ENCODE measurements at regions not wholly inside any gene's neighbourhood (a gene's known extent, or its start where the extent isn't known, plus 50 kb on each side); places are given as distances from the start of the nearest gene placed in this dataset.

- Histone ChIP-seq H3K4me3 (ENCODE audit: low read depth in 2 of 2, low read length in 1 of 2) (no peak overlapping the region), H3K9ac (no peak overlapping the region), H3F3A (replicated peaks; ENCODE audit: insufficient read depth) (no peaks in the 10 kb centered on the region), H3K79me2 (ENCODE audit: insufficient read depth) (no peaks in the 10 kb centered on the region), H2AFZ (ENCODE audit: low read depth) (no peak overlapping the region), H3K36me3 (replicated peaks in 1 of 2; ENCODE audit: control insufficient read depth in 1 of 2, insufficient read depth in 2 of 2, low read length in 1 of 2) (no peaks in the 10 kb centered on the region), H3K9me3 (no peaks in the 10 kb centered on the region), H3K27me3 (ENCODE audit: insufficient read depth) (no peaks in the 10 kb centered on the region), H3K9me2 (no peaks in the 10 kb centered on the region), H3K27ac (ENCODE audit: low read depth in 2 of 2, low read length in 1 of 2) (no peak overlapping the region), H3K4me1 (ENCODE audit: control insufficient read depth in 1 of 2, insufficient read depth in 2 of 2, low read depth in 1 of 2, low read length in 1 of 2) (no peaks in the 10 kb centered on the region), H4K20me1 (ENCODE audit: insufficient read depth) (no peaks in the 10 kb centered on the region), H3K4me2 (no peak overlapping the region)
- ChIA-PET POLR2A (no interaction called here), CTCF (no interaction called here)
- DNase-seq, result no peak
- TF ChIP-seq JUND (IDR thresholded peaks at IDR 0.05), result no peak
- TF ChIP-seq ELF1 (IDR thresholded peaks at IDR 0.05), result no peak
- no peak for TF ChIP-seq YY1 (IDR thresholded peaks at IDR 0.05; ENCODE audit: low read depth)
- no peak for TF ChIP-seq GABPA (IDR thresholded peaks at IDR 0.05; ENCODE audit: low read depth)
- TF ChIP-seq RXRA (IDR thresholded peaks at IDR 0.05; ENCODE audit: borderline replicate concordance, low read depth), result no peak
- TF ChIP-seq USF2 (IDR thresholded peaks at IDR 0.05; ENCODE audit: borderline replicate concordance, low read depth, low read length), result no peak
- TF ChIP-seq FOSL2 (IDR thresholded peaks at IDR 0.05; ENCODE audit: borderline replicate concordance, low read depth), result no peak
- no peak for TF ChIP-seq TAF1 (IDR thresholded peaks at IDR 0.05; ENCODE audit: borderline replicate concordance, low read depth, low read length)
- TF ChIP-seq USF1 (IDR thresholded peaks at IDR 0.05; ENCODE audit: borderline replicate concordance, low read depth), result no peak
- no peak for TF ChIP-seq SIN3A (IDR thresholded peaks at IDR 0.05; ENCODE audit: borderline replicate concordance, low read depth, low read length)
- TF ChIP-seq MAX (IDR thresholded peaks at IDR 0.05; ENCODE audit: low read depth), result no peak
- WGBS (ENCODE audit: low lambda C conversion rate), result 29% methylated on average over 4 of the region's 4 CpGs
Observed at GRCh38 chr12:82012176-82012575, 253.0 kb upstream of the PPFIA2 start.

GRCh38 chr12:82009524-82009923, 250.4 kb upstream of the PPFIA2 start:
- Histone ChIP-seq H3K9me2 (no peaks in the 10 kb centered on the region), H3K9me3 (no peaks in the 10 kb centered on the region), H3K27ac (ENCODE audit: low read depth in 2 of 2, low read length in 1 of 2) (no peak overlapping the region), H3K4me3 (ENCODE audit: low read depth in 2 of 2, low read length in 1 of 2) (no peak overlapping the region), H2AFZ (ENCODE audit: low read depth) (no peak overlapping the region), H3K4me1 (ENCODE audit: control insufficient read depth in 1 of 2, insufficient read depth in 2 of 2, low read depth in 1 of 2, low read length in 1 of 2) (no peaks in the 10 kb centered on the region), H3K79me2 (ENCODE audit: insufficient read depth) (no peaks in the 10 kb centered on the region), H3K4me2 (no peak overlapping the region), H3K27me3 (ENCODE audit: insufficient read depth) (no peaks in the 10 kb centered on the region), H4K20me1 (ENCODE audit: insufficient read depth) (no peaks in the 10 kb centered on the region), H3K9ac (no peak overlapping the region), H3F3A (replicated peaks; ENCODE audit: insufficient read depth) (no peaks in the 10 kb centered on the region), H3K36me3 (replicated peaks in 1 of 2; ENCODE audit: control insufficient read depth in 1 of 2, insufficient read depth in 2 of 2, low read length in 1 of 2) (no peaks in the 10 kb centered on the region)
- WGBS (ENCODE audit: low lambda C conversion rate), result 8% methylated on average over 2 of the region's 2 CpGs
- TF ChIP-seq RCOR1 (IDR thresholded peaks at IDR 0.05; ENCODE audit: low read length), result no peak
- no peak for TF ChIP-seq FOXJ3 (CRISPR knock-in tag; IDR thresholded peaks at IDR 0.05)
- no peak for TF ChIP-seq CTCF (IDR thresholded peaks at IDR 0.05)
- TF ChIP-seq GATA2 (CRISPR knock-in tag; IDR thresholded peaks at IDR 0.05), result no peak
- no peak for TF ChIP-seq FOSL2 (IDR thresholded peaks at IDR 0.05; ENCODE audit: borderline replicate concordance, low read depth)
- TF ChIP-seq TCF12 (IDR thresholded peaks at IDR 0.05), result no peak
- TF ChIP-seq MXI1 (IDR thresholded peaks at IDR 0.05; ENCODE audit: low read depth, low read length), result no peak
- no peak for TF ChIP-seq USF1 (IDR thresholded peaks at IDR 0.05; ENCODE audit: borderline replicate concordance, low read depth)
- no peak for TF ChIP-seq REST (IDR thresholded peaks at IDR 0.05; ENCODE audit: low read depth, low read length)
- no peak for TF ChIP-seq SIN3A (IDR thresholded peaks at IDR 0.05; ENCODE audit: borderline replicate concordance, low read depth, low read length)
- no peak for TF ChIP-seq MAX (IDR thresholded peaks at IDR 0.05; ENCODE audit: low read depth)
- no peak for TF ChIP-seq GABPA (IDR thresholded peaks at IDR 0.05; ENCODE audit: low read depth)
- no peak for TF ChIP-seq POLR2AphosphoS5 (IDR thresholded peaks at IDR 0.05; ENCODE audit: low read depth, low read length)
- TF ChIP-seq EP300 (IDR thresholded peaks at IDR 0.05; ENCODE audit: borderline replicate concordance in 1 of 2, low read depth in 1 of 2, low read length in 1 of 2), result no peak
- no peak for TF ChIP-seq RAD21 (IDR thresholded peaks at IDR 0.05; ENCODE audit: low read length)
- no peak for DNase-seq
- POLR2A ChIA-PET, result no interaction called here
- CTCF ChIA-PET, result no interaction called here
